HG03175 (cell line): ENCODE measurements at regions not wholly inside any gene's neighbourhood (a gene's known extent, or its start where the extent isn't known, plus 50 kb on each side); places are given as distances from the start of the nearest gene placed in this dataset.
A peak's percentile ranks its signal among the peaks of the same experiment; 100 is the strongest.
"Not testable (repeated sequence)": the region's sequence is repeated elsewhere in the genome, so short reads cannot be mapped to it uniquely, and the experiment has no call there.

Experiments
- ATAC-seq: cut with Tn5 transposase; IDR thresholded peaks from one replicate; pipeline ENCODE4 v1.9.1; 2021; ENCODE audit warnings: mild to moderate bottlenecking, moderate library complexity; ENCODE audit not compliant: unreplicated experiment

GRCh38 chr6:158886346-158886977 lies 67.3 kb upstream of the EZR start:
- ATAC-seq, result not testable (repeated sequence)

GRCh38 chr6:158881884-158882283 lies 62.7 kb upstream of the EZR start:
- not testable (repeated sequence) for ATAC-seq

- not testable (repeated sequence) for ATAC-seq
Observed at GRCh38 chr6:158881276-158881675, 62.1 kb upstream of the EZR start.

- ATAC-seq, result no peak
Observed at GRCh38 chr6:158879180-158879579, 60.0 kb upstream of the EZR start.

GRCh38 chr6:158877716-158878115 lies 58.5 kb upstream of the EZR start:
- no peak for ATAC-seq

GRCh38 chr6:158876886-158877285 lies 57.7 kb upstream of the EZR start:
- ATAC-seq, result no peak

GRCh38 chr6:158870649-158870957 lies 51.4 kb upstream of the EZR start:
- ATAC-seq, result no peak

GRCh38 chr6:158869826-158870648 lies 50.9 kb upstream of the EZR start:
- ATAC-seq, result peak; percentile 94

- ATAC-seq, result peak; percentile 33
Observed at GRCh38 chr6:158868890-158869825, 50.0 kb upstream of the EZR start.
